Neuron (in vitro differentiated cells): ENCODE measurements at regions not wholly inside any gene's neighbourhood (a gene's known extent, or its start where the extent isn't known, plus 50 kb on each side); places are given as distances from the start of the nearest gene placed in this dataset.

Experiments
- H2AFZ ChIP-seq: one replicate; pipeline ENCODE4 v1.6.1; 2013; ENCODE audit warnings: low read depth, mild to moderate bottlenecking, inconsistent platforms, low read length, moderate library complexity
- H3K27me3 ChIP-seq: one replicate; pipeline ENCODE4 v1.6.1; 2013; ENCODE audit warnings: low read length; ENCODE audit not compliant: insufficient read depth
- H3K36me3 ChIP-seq: one replicate; pipeline ENCODE4 v1.6.1; 2013; ENCODE audit warnings: low read length; ENCODE audit not compliant: insufficient read depth
- H3K4me1 ChIP-seq: one replicate; pipeline ENCODE4 v1.6.1; 2013; ENCODE audit warnings: low read length; ENCODE audit not compliant: insufficient read depth
- H3K4me3 ChIP-seq: 2 replicates; pipeline ENCODE4 v1.5.1; 2013; ENCODE audit warnings: mild to moderate bottlenecking, low read length, moderate library complexity
- H3K9me3 ChIP-seq: one replicate; pipeline ENCODE4 v1.6.1; 2013; ENCODE audit warnings: low read length

GRCh38 chr12:76697849-76698248, 66.1 kb upstream of the ZDHHC17 start:
- Histone ChIP-seq H3K9me3 (no peaks in the 10 kb centered on the region), H3K36me3 (no peaks in the 10 kb centered on the region), H3K4me1 (no peaks in the 10 kb centered on the region), H2AFZ (no peak overlapping the region), H3K27me3 (no peaks in the 10 kb centered on the region), H3K4me3 (no peak overlapping the region)

- Histone ChIP-seq H3K36me3 (no peaks in the 10 kb centered on the region), H3K27me3 (no peaks in the 10 kb centered on the region)
Measured at GRCh38 chr12:76698316-76698715, 65.6 kb upstream of the ZDHHC17 start.

GRCh38 chr12:76698966-76699365, 64.9 kb upstream of the ZDHHC17 start:
- no peak overlapping the region for H2AFZ ChIP-seq
- H3K27me3 ChIP-seq, result no peaks in the 10 kb centered on the region
- H3K4me1 ChIP-seq, result no peaks in the 10 kb centered on the region
- H3K9me3 ChIP-seq, result no peaks in the 10 kb centered on the region
- no peaks in the 10 kb centered on the region for H3K36me3 ChIP-seq
- H3K4me3 ChIP-seq, result no peak overlapping the region

More at GRCh38 chr12:76698316-76698715, 65.6 kb upstream of the ZDHHC17 start:
- Histone ChIP-seq H3K4me3 (no peak overlapping the region), H3K9me3 (no peaks in the 10 kb centered on the region), H2AFZ (no peak overlapping the region), H3K4me1 (no peaks in the 10 kb centered on the region)

- no peak overlapping the region for H2AFZ ChIP-seq
- no peak overlapping the region for H3K4me3 ChIP-seq
- no peaks in the 10 kb centered on the region for H3K9me3 ChIP-seq
- H3K4me1 ChIP-seq, result no peaks in the 10 kb centered on the region
- H3K27me3 ChIP-seq, result no peaks in the 10 kb centered on the region
- no peaks in the 10 kb centered on the region for H3K36me3 ChIP-seq
Measured at GRCh38 chr12:76701690-76702089, 62.2 kb upstream of the ZDHHC17 start.

- Histone ChIP-seq H2AFZ (no peak overlapping the region), H3K9me3 (no peaks in the 10 kb centered on the region), H3K36me3 (no peaks in the 10 kb centered on the region), H3K27me3 (no peaks in the 10 kb centered on the region), H3K4me3 (no peak overlapping the region), H3K4me1 (no peaks in the 10 kb centered on the region)
Measured at GRCh38 chr12:76702946-76703345, 61.0 kb upstream of the ZDHHC17 start.

GRCh38 chr12:76704693-76705092, 59.2 kb upstream of the ZDHHC17 start:
- Histone ChIP-seq H2AFZ (no peak overlapping the region), H3K36me3 (no peaks in the 10 kb centered on the region), H3K4me1 (no peaks in the 10 kb centered on the region), H3K4me3 (no peak overlapping the region), H3K9me3 (no peaks in the 10 kb centered on the region), H3K27me3 (no peaks in the 10 kb centered on the region)

GRCh38 chr12:76706101-76706500, 57.8 kb upstream of the ZDHHC17 start:
- no peaks in the 10 kb centered on the region for H3K4me1 ChIP-seq
- no peaks in the 10 kb centered on the region for H3K9me3 ChIP-seq
- no peak overlapping the region for H2AFZ ChIP-seq
- H3K4me3 ChIP-seq, result no peak overlapping the region
- no peaks in the 10 kb centered on the region for H3K27me3 ChIP-seq
- H3K36me3 ChIP-seq, result no peaks in the 10 kb centered on the region

GRCh38 chr12:76706761-76707160, 57.2 kb upstream of the ZDHHC17 start:
- Histone ChIP-seq H3K9me3 (no peaks in the 10 kb centered on the region), H2AFZ (no peak overlapping the region), H3K36me3 (no peaks in the 10 kb centered on the region), H3K4me1 (no peaks in the 10 kb centered on the region), H3K4me3 (no peak overlapping the region), H3K27me3 (no peaks in the 10 kb centered on the region)

- H3K4me3 ChIP-seq, result no peak overlapping the region
- H3K9me3 ChIP-seq, result no peaks in the 10 kb centered on the region
- H3K4me1 ChIP-seq, result no peaks in the 10 kb centered on the region
- H2AFZ ChIP-seq, result no peak overlapping the region
- H3K36me3 ChIP-seq, result no peaks in the 10 kb centered on the region
- no peaks in the 10 kb centered on the region for H3K27me3 ChIP-seq
Measured at GRCh38 chr12:76707772-76708171, 56.1 kb upstream of the ZDHHC17 start.

- no peak overlapping the region for H2AFZ ChIP-seq
- no peaks in the 10 kb centered on the region for H3K9me3 ChIP-seq
- no peaks in the 10 kb centered on the region for H3K4me1 ChIP-seq
- H3K36me3 ChIP-seq, result no peaks in the 10 kb centered on the region
- H3K27me3 ChIP-seq, result no peaks in the 10 kb centered on the region
- no peak overlapping the region for H3K4me3 ChIP-seq
Measured at GRCh38 chr12:76708296-76708695, 55.6 kb upstream of the ZDHHC17 start.

- Histone ChIP-seq H3K4me3 (no peak overlapping the region), H2AFZ (no peak overlapping the region), H3K36me3 (no peaks in the 10 kb centered on the region), H3K27me3 (no peaks in the 10 kb centered on the region), H3K4me1 (no peaks in the 10 kb centered on the region), H3K9me3 (no peaks in the 10 kb centered on the region)
Measured at GRCh38 chr12:76711241-76711640, 52.7 kb upstream of the ZDHHC17 start.

- H3K27me3 ChIP-seq, result no peaks in the 10 kb centered on the region
- H3K36me3 ChIP-seq, result no peaks in the 10 kb centered on the region
- H3K9me3 ChIP-seq, result no peaks in the 10 kb centered on the region
- no peak overlapping the region for H2AFZ ChIP-seq
- no peaks in the 10 kb centered on the region for H3K4me1 ChIP-seq
- H3K4me3 ChIP-seq, result no peak overlapping the region
Measured at GRCh38 chr12:76713130-76713529, 50.8 kb upstream of the ZDHHC17 start.

GRCh38 chr12:76713986-76714385, 49.9 kb upstream of the ZDHHC17 start:
- H2AFZ ChIP-seq, result no peak overlapping the region
- H3K27me3 ChIP-seq, result no peaks in the 10 kb centered on the region
- H3K4me3 ChIP-seq, result no peak overlapping the region
- no peaks in the 10 kb centered on the region for H3K4me1 ChIP-seq
- no peaks in the 10 kb centered on the region for H3K9me3 ChIP-seq
- H3K36me3 ChIP-seq, result no peaks in the 10 kb centered on the region
